Activated CD8-positive, alpha-beta T cell treated with anti-CD3 and anti-CD28 coated beads, Interleukin-2, amount 10 ng/mL, durations not matched to agents 7 days and 5 days (primary cell): ENCODE measurements at regions not wholly inside any gene's neighbourhood (a gene's known extent, or its start where the extent isn't known, plus 50 kb on each side); places are given as distances from the start of the nearest gene placed in this dataset.

ENCODE experiments used
- ATAC-seq: fragments of 150-1000 bp; cut with Tn5 transposase; one replicate; pipeline ENCODE4 v1.10.0; 2021; ENCODE audit warnings: moderate library complexity
- CTCF ChIA-PET: fragments of 350-600 bp; sonication (Branson Sonifier 250); formaldehyde crosslinking; loops from one replicate; lab custom pipeline; 2021; ENCODE audit warnings: antibody characterized with exemption; lab: Charles Lee
- POLR2A ChIA-PET: fragments of 350-600 bp; sonication (Branson Sonifier 250); formaldehyde crosslinking; loops from one replicate; lab custom pipeline; 2021; ENCODE audit warnings: antibody characterized with exemption; lab: Charles Lee
- DNase-seq: peaks from one replicate; pipeline ENCODE4 v3.0.0-alpha.2; 2020
- H3K27ac Mint-ChIP-seq: one replicate; pipeline ENCODE4 v1.8.0; 2021; ENCODE audit warnings: mild to moderate bottlenecking, mixed read lengths
- H3K27me3 Mint-ChIP-seq: one replicate; pipeline ENCODE4 v1.8.0; 2021; ENCODE audit warnings: low read depth, mixed read lengths
- H3K36me3 Mint-ChIP-seq: one replicate; pipeline ENCODE4 v1.8.0; 2021; ENCODE audit warnings: low read depth, mixed read lengths
- H3K4me1 Mint-ChIP-seq: one replicate; pipeline ENCODE4 v1.8.0; 2021; ENCODE audit warnings: low read depth, mixed read lengths
- H3K4me3 Mint-ChIP-seq: one replicate; pipeline ENCODE4 v1.8.0; 2021; ENCODE audit warnings: mild to moderate bottlenecking, mixed read lengths
- H3K9me3 Mint-ChIP-seq: one replicate; pipeline ENCODE4 v1.8.0; 2022; ENCODE audit warnings: mixed read lengths; ENCODE audit not compliant: insufficient read depth

DNA sequence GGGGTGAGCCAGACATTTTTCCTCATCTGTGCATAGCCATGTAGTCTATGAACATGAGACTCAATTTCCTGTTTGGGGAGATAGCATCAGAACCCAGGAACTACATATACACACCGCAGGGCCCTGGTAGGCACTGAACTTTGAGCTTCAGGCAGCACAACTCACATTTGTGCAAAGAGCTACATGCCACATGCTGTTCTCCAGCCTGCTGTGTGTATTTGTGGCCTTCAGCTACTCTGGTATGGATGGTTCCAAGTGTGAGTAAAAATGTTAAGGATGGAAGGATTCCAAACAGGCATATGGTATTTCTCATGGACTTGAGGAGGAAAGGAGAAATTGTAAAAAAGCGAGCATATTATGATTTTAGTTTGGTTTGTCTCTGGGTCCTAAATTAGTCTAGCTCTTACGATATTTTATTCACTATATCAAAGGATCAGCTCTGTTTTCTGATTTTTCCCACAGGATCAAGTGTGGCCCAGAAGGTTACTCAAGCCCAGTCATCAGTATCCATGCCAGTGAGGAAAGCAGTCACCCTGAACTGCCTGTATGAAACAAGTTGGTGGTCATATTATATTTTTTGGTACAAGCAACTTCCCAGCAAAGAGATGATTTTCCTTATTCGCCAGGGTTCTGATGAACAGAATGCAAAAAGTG, 422.4 kb upstream of the OR4E1 start:
- no peaks in the 10 kb centered on the region for H3K36me3 Mint-ChIP-seq
- H3K27me3 Mint-ChIP-seq: no peaks in the 10 kb centered on the region
- DNase-seq (peak; percentile 51), ATAC-seq (peak; percentile 39)
- POLR2A ChIA-PET: interaction anchor here (0.8 to 1.5 kb wide), 7 partner anchors 9 to 466 kb away, joined by 3 to 8 read pairs (median 5); no protein-coding TSS in a partner anchor
- H3K9me3 Mint-ChIP-seq: no peaks in the 10 kb centered on the region
- CTCF ChIA-PET: interaction anchor here (1.0 to 9.8 kb wide), 9 partner anchors 10 to 182 kb away, joined by 3 to 52 read pairs (median 5); no protein-coding TSS in a partner anchor
- H3K4me3 Mint-ChIP-seq: peak overlapping the region; percentile 74
- peak overlapping the region; percentile 91 for H3K27ac Mint-ChIP-seq
- H3K4me1 Mint-ChIP-seq: peaks cover 65% of the 10 kb centered on the region

DNA sequence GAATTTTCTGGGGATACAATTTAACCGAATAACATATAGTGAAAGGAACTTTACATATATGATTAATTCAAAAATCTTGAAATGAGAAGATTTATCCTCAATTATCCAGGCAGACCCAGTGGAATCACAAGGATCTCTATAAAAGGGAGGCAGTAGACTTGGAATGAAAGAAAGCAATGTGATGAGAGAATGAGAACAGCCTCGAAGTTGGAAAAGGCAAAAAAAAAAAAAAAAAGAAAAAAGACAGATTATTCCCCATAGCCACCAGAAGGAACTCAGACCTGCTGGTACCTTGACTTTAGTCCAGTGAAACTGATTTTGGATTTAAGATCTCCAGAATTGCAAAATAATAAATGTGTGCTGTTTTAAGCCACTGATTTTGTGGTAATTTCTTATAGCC, 416.3 kb upstream of the OR4E1 start:
- Mint-ChIP-seq H3K4me3 (no peak overlapping the region), H3K36me3 (no peaks in the 10 kb centered on the region), H3K9me3 (no peaks in the 10 kb centered on the region), H3K27me3 (no peaks in the 10 kb centered on the region), H3K4me1 (peaks cover 28% of the 10 kb centered on the region), H3K27ac (no peak overlapping the region)
- DNase-seq: no peak
- ChIA-PET CTCF (interaction anchor here (1.8 kb wide), 1 partner anchor 8 kb away, joined by 5 read pairs; no protein-coding TSS in a partner anchor), POLR2A (no interaction called here)
- no peak for ATAC-seq

DNA sequence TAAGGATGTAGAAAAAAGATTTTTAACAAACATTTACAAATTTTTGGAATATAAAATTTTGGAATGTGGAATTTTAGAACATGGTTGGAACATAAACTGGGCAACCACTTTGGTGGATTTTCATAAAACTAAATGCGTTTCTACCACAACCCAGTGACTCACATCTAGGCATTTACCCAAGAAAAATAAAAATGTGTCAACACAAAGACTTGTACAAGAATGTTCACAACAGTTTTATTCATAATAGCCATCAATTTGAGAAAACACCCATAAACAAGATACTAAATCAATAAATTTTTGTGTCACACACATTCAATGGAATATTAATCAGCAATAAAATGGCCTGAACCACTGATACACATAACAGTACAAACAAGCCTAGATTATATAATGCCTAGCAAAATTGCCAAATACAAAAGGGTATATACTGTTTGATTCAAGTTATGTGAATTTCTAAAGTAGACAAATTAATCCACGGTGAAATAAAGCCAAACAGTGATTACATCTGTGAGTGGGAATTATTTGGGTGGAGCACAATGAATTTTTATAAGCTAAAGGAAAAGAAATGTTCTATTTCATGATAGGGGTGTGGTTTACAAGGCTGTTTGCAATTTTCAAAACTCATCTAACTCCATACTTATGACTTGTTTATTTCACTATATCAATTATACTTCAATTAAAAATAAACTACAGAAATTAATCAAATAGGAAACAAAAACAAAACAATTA, 415.2 kb upstream of the OR4E1 start:
- H3K4me3 Mint-ChIP-seq: no peak overlapping the region
- no peak overlapping the region for H3K27ac Mint-ChIP-seq
- DNase-seq (no peak), ATAC-seq (no peak)
- CTCF ChIA-PET: interaction anchor here (1.8 kb wide), 1 partner anchor 10 kb away, joined by 5 read pairs; no protein-coding TSS in a partner anchor
- H3K4me1 Mint-ChIP-seq: peaks cover 29% of the 10 kb centered on the region
- POLR2A ChIA-PET: no interaction called here
- no peaks in the 10 kb centered on the region for H3K9me3 Mint-ChIP-seq
- H3K36me3 Mint-ChIP-seq: no peaks in the 10 kb centered on the region
- no peaks in the 10 kb centered on the region for H3K27me3 Mint-ChIP-seq

DNA sequence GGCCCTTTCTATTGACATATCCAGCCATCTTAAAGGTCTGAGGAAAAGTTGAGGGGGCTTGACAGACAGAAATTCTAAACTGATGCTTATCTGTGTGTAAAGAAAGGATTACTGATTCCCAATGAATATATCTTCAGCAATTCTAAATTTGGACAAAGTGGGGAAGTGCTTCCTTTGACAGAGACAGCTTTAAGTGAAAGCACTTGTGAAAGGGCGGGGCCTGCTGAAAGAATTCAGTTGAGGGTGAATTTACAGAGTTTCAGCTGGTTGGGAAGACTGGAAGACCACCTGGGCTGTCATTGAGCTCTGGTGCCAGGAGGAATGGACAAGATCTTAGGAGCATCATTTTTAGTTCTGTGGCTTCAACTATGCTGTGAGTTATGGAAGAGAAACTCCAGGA, 412.5 kb upstream of the OR4E1 start:
- Mint-ChIP-seq H3K27ac (peak overlapping the region; percentile 73), H3K36me3 (no peaks in the 10 kb centered on the region), H3K9me3 (no peaks in the 10 kb centered on the region), H3K27me3 (no peaks in the 10 kb centered on the region), H3K4me3 (peak overlapping the region; percentile 68), H3K4me1 (peaks cover 31% of the 10 kb centered on the region)
- ChIA-PET CTCF (interaction anchor here (0.6 to 2.5 kb wide), 10 partner anchors 10 to 89 kb away, joined by 3 to 25 read pairs (median 3); no protein-coding TSS in a partner anchor), POLR2A (interaction anchor here (2.4 kb wide), 1 partner anchor 10 kb away, joined by 7 read pairs; no protein-coding TSS in a partner anchor)
- no peak for DNase-seq
- ATAC-seq: peak; percentile 47

DNA sequence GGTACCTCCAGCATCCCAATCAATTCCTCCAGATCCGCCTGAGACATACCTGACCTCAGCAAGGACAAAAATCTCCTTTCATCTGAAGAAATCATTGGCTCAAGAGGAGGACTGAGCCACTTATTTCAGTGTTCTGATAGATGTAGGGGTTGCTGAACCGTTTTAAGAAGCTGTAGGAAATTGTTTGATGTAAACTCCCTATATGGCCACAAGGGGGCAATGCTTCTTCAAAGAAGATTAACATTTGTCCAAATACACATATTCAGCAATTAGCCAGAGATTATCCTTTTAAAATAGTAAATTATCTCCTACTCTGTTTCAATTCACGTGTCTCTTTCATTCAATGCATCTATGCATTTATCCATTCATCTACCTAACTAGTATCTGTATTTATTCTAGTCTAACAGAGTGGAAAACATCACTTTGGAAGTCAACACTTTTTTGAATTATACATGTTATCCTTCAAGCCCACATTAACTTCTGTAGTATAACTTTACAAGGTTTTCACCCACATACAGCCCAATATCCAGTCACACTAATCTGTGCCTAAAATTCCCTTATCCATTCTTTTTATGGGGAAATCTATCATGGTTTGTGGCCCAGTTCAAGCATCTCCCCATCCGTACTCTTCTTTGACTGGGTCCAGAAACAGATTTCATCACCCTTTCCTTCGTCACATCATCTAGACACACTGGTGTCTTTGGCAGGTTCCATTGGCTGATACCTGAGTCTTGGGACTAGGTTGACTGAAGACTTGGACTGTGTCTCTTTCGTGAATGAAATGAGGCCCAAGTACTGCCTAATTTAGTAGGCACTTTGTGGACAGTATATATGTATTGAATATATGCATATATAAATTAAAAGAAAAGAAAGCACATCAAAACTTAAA, 411.0 kb upstream of the OR4E1 start:
- H3K27ac Mint-ChIP-seq: peak overlapping the region; percentile 72
- POLR2A ChIA-PET: no interaction called here
- peaks cover 34% of the 10 kb centered on the region for H3K4me1 Mint-ChIP-seq
- peak; percentile 49 for ATAC-seq
- peak overlapping the region; percentile 45 for H3K4me3 Mint-ChIP-seq
- CTCF ChIA-PET: interaction anchor here (0.7 to 2.8 kb wide), 13 partner anchors 12 to 171 kb away, joined by 3 to 48 read pairs (median 4); no protein-coding TSS in a partner anchor
- no peaks in the 10 kb centered on the region for H3K27me3 Mint-ChIP-seq
- no peaks in the 10 kb centered on the region for H3K36me3 Mint-ChIP-seq
- peak; percentile 53 for DNase-seq
- no peaks in the 10 kb centered on the region for H3K9me3 Mint-ChIP-seq

DNA sequence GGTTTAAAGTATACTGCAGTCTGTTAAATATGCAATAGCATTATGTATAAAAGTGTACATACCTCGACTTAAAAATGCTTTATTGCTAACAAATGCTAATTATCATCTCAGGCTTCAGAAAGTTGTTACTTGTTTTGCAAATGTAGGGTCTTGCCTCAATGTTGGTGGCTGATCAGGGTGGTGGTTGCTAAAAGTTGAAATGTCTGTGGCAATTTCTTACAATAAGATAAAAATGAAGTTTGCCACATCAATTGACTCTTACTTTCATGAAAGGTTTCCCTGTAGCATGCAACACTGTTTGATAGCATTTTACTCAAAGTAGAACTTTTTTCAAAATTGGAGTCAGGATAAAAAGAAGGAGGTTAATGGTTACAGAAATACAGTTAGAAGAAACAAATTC, 407.7 kb upstream of the OR4E1 start:
- ChIA-PET CTCF (no interaction called here), POLR2A (no interaction called here)
- H3K27me3 Mint-ChIP-seq: no peaks in the 10 kb centered on the region
- no peak for DNase-seq
- peak; percentile 50 for ATAC-seq
- peaks cover 3% of the 10 kb centered on the region for H3K36me3 Mint-ChIP-seq
- H3K4me1 Mint-ChIP-seq: peaks cover 34% of the 10 kb centered on the region
- peak overlapping the region; percentile 62 for H3K27ac Mint-ChIP-seq
- no peaks in the 10 kb centered on the region for H3K9me3 Mint-ChIP-seq
- peak overlapping the region; percentile 23 for H3K4me3 Mint-ChIP-seq

DNA sequence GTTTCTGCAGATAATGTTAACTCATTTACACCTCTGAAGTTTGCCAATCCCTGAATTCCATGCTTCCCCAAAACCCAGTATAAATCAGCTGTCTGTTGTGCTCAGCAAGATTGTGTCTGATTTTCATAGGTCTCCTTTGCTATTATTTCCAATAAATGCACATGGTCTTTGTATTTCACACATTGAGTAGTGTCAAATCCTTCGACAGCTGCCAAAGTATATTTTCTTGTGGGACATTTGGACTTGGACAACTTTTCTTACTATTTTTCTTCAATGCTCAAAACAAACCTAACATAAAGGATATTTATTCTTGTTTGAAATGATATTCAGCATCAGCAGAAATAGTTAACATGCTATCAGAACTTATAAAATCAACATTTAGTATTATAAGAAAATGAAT, 406.1 kb upstream of the OR4E1 start:
- no peak for ATAC-seq
- H3K27ac Mint-ChIP-seq: no peak overlapping the region
- POLR2A ChIA-PET: no interaction called here
- no peaks in the 10 kb centered on the region for H3K27me3 Mint-ChIP-seq
- no peak overlapping the region for H3K4me3 Mint-ChIP-seq
- peaks cover 5% of the 10 kb centered on the region for H3K36me3 Mint-ChIP-seq
- H3K4me1 Mint-ChIP-seq: peaks cover 29% of the 10 kb centered on the region
- no peaks in the 10 kb centered on the region for H3K9me3 Mint-ChIP-seq
- no peak for DNase-seq
- CTCF ChIA-PET: interaction anchor here (0.8 to 1.3 kb wide), 3 partner anchors 20 to 39 kb away, joined by 3 to 4 read pairs (median 3); no protein-coding TSS in a partner anchor

DNA sequence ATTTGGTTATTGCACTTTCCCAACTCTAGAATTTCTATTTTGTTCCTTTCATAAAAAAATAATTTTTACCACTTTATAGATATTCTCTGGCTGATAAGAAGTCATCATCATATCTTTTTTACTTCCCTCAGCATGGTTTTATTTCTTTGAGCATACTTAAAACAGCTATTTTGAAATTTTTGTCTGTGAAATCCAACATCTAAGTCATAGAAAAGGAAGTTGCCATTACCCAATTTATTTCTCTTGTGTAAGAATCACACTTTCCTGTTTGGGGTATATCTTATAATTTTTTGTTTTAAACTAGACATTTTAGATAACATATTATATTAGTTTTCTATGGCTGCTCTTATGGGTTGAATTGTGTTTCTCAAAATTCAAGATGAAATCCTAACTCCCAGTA, 400.2 kb upstream of the OR4E1 start:
- Mint-ChIP-seq H3K27me3 (no peaks in the 10 kb centered on the region), H3K4me1 (peaks cover 33% of the 10 kb centered on the region), H3K36me3 (peaks cover 19% of the 10 kb centered on the region), H3K9me3 (peaks cover 4% of the 10 kb centered on the region), H3K4me3 (peak overlapping the region; percentile 58), H3K27ac (peak overlapping the region; percentile 63)
- DNase-seq: no peak
- CTCF ChIA-PET: no interaction called here
- POLR2A ChIA-PET: no interaction called here
- no peak for ATAC-seq

DNA sequence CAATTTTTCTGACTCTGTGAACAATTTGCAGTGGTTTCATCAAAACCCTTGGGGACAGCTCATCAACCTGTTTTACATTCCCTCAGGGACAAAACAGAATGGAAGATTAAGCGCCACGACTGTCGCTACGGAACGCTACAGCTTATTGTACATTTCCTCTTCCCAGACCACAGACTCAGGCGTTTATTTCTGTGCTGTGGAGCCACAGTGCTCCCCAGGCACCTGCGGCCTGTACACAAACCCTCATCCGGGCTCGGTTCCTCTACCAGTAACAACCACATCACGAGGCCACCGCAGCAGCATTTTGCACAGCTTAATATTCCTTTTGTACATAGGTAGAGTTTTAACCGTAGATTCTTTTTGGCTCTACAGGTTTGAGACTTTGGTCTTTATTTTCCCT, 397.4 kb upstream of the OR4E1 start:
- ATAC-seq: peak; percentile 72
- POLR2A ChIA-PET: interaction anchor here (0.7 to 1.6 kb wide), 10 partner anchors 12 to 499 kb away, joined by 3 to 7 read pairs (median 5); no protein-coding TSS in a partner anchor
- peaks cover 17% of the 10 kb centered on the region for H3K36me3 Mint-ChIP-seq
- H3K4me3 Mint-ChIP-seq: peak overlapping the region; percentile 94
- DNase-seq: peak; percentile 77
- no peaks in the 10 kb centered on the region for H3K27me3 Mint-ChIP-seq
- H3K4me1 Mint-ChIP-seq: peaks cover 45% of the 10 kb centered on the region
- CTCF ChIA-PET: interaction anchor here (0.7 to 7.1 kb wide), 14 partner anchors 12 to 499 kb away, joined by 3 to 50 read pairs (median 4); no protein-coding TSS in a partner anchor
- peak overlapping the region; percentile 96 for H3K27ac Mint-ChIP-seq
- H3K9me3 Mint-ChIP-seq: peaks cover 4% of the 10 kb centered on the region

DNA sequence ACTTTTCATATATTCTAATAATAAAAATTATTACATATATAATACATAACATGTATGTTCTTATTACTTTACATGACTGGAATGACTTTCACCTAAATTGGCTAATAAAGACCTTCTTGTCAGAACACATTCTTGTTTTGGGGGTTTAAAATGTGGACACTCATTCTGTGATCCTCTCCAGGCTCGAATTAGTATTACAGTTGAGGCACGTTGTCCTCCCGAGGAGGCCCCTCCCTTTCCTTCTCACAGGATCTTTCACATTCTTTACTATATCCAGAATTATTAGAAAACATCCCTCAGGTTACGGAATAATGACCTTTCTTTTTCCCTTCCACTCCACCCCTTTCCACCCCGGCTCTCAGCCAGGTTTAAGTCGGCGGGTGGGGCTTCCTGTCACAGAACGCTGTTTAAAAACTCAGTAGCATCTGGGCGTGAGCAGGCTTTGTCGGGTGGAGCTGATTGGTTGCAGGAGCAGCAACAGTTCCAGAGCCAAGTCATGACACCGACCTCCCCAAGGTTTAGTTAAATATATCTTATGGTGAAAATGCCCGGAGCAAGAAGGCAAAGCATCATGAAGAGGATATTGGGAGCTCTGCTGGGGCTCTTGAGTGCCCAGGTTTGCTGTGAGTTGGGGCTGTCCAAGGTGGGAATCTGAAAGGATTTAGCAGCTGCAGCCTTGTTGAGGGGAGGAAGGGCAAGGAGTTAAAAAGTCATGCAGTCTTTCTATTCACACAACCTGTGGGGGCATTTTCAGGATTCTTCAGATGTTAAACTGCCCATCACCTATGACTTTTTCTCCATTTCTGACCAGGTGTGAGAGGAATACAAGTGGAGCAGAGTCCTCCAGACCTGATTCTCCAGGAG, 396.7 kb upstream of the OR4E1 start:
- Mint-ChIP-seq H3K4me1 (peaks cover 50% of the 10 kb centered on the region), H3K4me3 (peak overlapping the region; percentile 94), H3K27ac (peak overlapping the region; percentile 96), H3K27me3 (no peaks in the 10 kb centered on the region), H3K36me3 (peaks cover 16% of the 10 kb centered on the region), H3K9me3 (peaks cover 4% of the 10 kb centered on the region)
- POLR2A ChIA-PET: interaction anchor here (0.7 to 1.6 kb wide), 12 partner anchors 11 to 500 kb away, joined by 3 to 7 read pairs (median 5); no protein-coding TSS in a partner anchor
- peak; percentile 78 for DNase-seq
- CTCF ChIA-PET: interaction anchor here (0.7 to 7.1 kb wide), 14 partner anchors 13 to 500 kb away, joined by 3 to 50 read pairs (median 4); no protein-coding TSS in a partner anchor
- ATAC-seq: peak; percentile 89
